Tibial artery (tissue), 4 donors: ENCODE measurements at regions not wholly inside any gene's neighbourhood (a gene's known extent, or its start where the extent isn't known, plus 50 kb on each side); places are given as distances from the start of the nearest gene placed in this dataset.

Experiments
- DNase-seq, 2 donors: peaks; one replicate each; pipeline ENCODE4 v3.0.0-alpha.2; 2019
- H3K27ac ChIP-seq, 2 donors: fragments of 200-600 bp; sonication (generic) in 1 of 2; 1 replicate in 1 of 2; 2 replicates in 1 of 2; pipeline ENCODE4 v1.5.1; 2018 to 2019; ENCODE audit warnings: mild to moderate bottlenecking in 1 of 2
- H3K27me3 ChIP-seq, 2 donors: fragments of 200-600 bp; sonication (generic) in 1 of 2; one replicate each; pipeline versions ENCODE4 v1.5.1 to v1.6.0; 2016 to 2019
- H3K36me3 ChIP-seq, 3 donors: fragments of 200-600 bp; sonication (generic) in 2 of 3; one replicate each; pipeline ENCODE4 v1.5.1; 2016 to 2019; ENCODE audit warnings: mild to moderate bottlenecking in 2 of 3
- H3K4me1 ChIP-seq, 4 donors: fragments of 200-600 bp; sonication (generic) in 2 of 4; 1 replicate in 3 of 4; 2 replicates in 1 of 4; pipeline ENCODE4 v1.5.1; 2016 to 2019
- H3K4me3 ChIP-seq, 2 donors: fragments of 200-600 bp; sonication (generic) in 1 of 2; 1 replicate in 1 of 2; 2 replicates in 1 of 2; pipeline ENCODE4 v1.5.1; 2018 to 2019; ENCODE audit warnings: mild to moderate bottlenecking in 2 of 2
- H3K9me3 ChIP-seq, 3 donors: fragments of 200-600 bp; sonication (generic) in 1 of 3; one replicate each; pipeline ENCODE4 v1.5.1; 2016 to 2019
- CTCF ChIP-seq, 2 experiments: fragments of 200-600 bp in 1 of 2; fragments of 450-650 bp in 1 of 2; IDR thresholded peaks; one replicate each; pipeline ENCODE4 v1.5.1; 2017 to 2019; ENCODE audit warnings: antibody characterized with exemption in 2 of 2, mild to moderate bottlenecking in 1 of 2, moderate library complexity in 1 of 2
- intact Hi-C: fragments of 100-400 bp; cut with DNase I; formaldehyde crosslinking; loops from one replicate; pipeline ENCODE4 v1.15.0; 2023; ENCODE audit warnings: low total_unique reads

GRCh38 chr12:125222876-125223275 is 157.6 kb downstream of the AACS start:
- Histone ChIP-seq H3K27me3 (peaks cover 0 to 10% of the 10 kb centered on the region in 2 donors), H3K9me3 (no peaks in the 10 kb centered on the region), H3K36me3 (no peaks in the 10 kb centered on the region), H3K27ac (no peak overlapping the region), H3K4me3 (no peak overlapping the region), H3K4me1 (no peaks in the 10 kb centered on the region)
- no peak for DNase-seq
- TF ChIP-seq CTCF (IDR thresholded peaks at IDR 0.05), result no peak
- intact Hi-C loops, result no loop called here

- TF ChIP-seq CTCF (IDR thresholded peaks at IDR 0.05), result no peak
- Histone ChIP-seq H3K9me3 (no peaks in the 10 kb centered on the region), H3K4me3 (no peak overlapping the region), H3K27ac (no peak overlapping the region), H3K27me3 (peaks cover 0 to 3% of the 10 kb centered on the region in 2 donors), H3K4me1 (no peaks in the 10 kb centered on the region), H3K36me3 (no peaks in the 10 kb centered on the region)
- intact Hi-C loops, result no loop called here
- DNase-seq, result no peak
Observed at GRCh38 chr12:125225641-125226040, 160.4 kb downstream of the AACS start.

GRCh38 chr12:125228519-125229260 is 163.5 kb downstream of the AACS start:
- H3K4me1 ChIP-seq, result no peaks in the 10 kb centered on the region
- no peak for TF ChIP-seq CTCF (IDR thresholded peaks at IDR 0.05)
- no peak for DNase-seq
- no peak overlapping the region for H3K27ac ChIP-seq
- peaks cover 0 to 3% of the 10 kb centered on the region in 2 donors for H3K27me3 ChIP-seq
- no peak overlapping the region for H3K4me3 ChIP-seq
- H3K9me3 ChIP-seq, result no peaks in the 10 kb centered on the region
- intact Hi-C loops, result no loop called here
- no peaks in the 10 kb centered on the region for H3K36me3 ChIP-seq

- Histone ChIP-seq H3K9me3 (no peaks in the 10 kb centered on the region), H3K27me3 (peaks cover 0 to 3% of the 10 kb centered on the region in 2 donors), H3K36me3 (no peaks in the 10 kb centered on the region), H3K4me3 (no peak overlapping the region), H3K4me1 (no peaks in the 10 kb centered on the region), H3K27ac (no peak overlapping the region)
- intact Hi-C loops, result no loop called here
- no peak for TF ChIP-seq CTCF (IDR thresholded peaks at IDR 0.05)
- DNase-seq, result no peak
Observed at GRCh38 chr12:125229878-125230530, 164.8 kb downstream of the AACS start.

- no peak for DNase-seq
- no peak for TF ChIP-seq CTCF (IDR thresholded peaks at IDR 0.05)
- Histone ChIP-seq H3K27me3 (no peaks in the 10 kb centered on the region), H3K27ac (no peak overlapping the region), H3K36me3 (no peaks in the 10 kb centered on the region), H3K9me3 (no peaks in the 10 kb centered on the region), H3K4me3 (no peak overlapping the region), H3K4me1 (no peaks in the 10 kb centered on the region)
- intact Hi-C loops, result no loop called here
Observed at GRCh38 chr12:125233319-125233718, 168.1 kb downstream of the AACS start.
